SKM-1 treated with dmso at 0.1 percent for 144 hours (cell line): ENCODE measurements at regions not wholly inside any gene's neighbourhood (a gene's known extent, or its start where the extent isn't known, plus 50 kb on each side); places are given as distances from the start of the nearest gene placed in this dataset.
"Not testable (repeated sequence)": the region's sequence is repeated elsewhere in the genome, so short reads cannot be mapped to it uniquely, and the experiment has no call there.

Source experiments
- DNase-seq: peaks from one replicate; lab custom pipeline; 2025; ENCODE audit not compliant: unreplicated experiment; lab: John Stamatoyannopoulos, UW

DNA sequence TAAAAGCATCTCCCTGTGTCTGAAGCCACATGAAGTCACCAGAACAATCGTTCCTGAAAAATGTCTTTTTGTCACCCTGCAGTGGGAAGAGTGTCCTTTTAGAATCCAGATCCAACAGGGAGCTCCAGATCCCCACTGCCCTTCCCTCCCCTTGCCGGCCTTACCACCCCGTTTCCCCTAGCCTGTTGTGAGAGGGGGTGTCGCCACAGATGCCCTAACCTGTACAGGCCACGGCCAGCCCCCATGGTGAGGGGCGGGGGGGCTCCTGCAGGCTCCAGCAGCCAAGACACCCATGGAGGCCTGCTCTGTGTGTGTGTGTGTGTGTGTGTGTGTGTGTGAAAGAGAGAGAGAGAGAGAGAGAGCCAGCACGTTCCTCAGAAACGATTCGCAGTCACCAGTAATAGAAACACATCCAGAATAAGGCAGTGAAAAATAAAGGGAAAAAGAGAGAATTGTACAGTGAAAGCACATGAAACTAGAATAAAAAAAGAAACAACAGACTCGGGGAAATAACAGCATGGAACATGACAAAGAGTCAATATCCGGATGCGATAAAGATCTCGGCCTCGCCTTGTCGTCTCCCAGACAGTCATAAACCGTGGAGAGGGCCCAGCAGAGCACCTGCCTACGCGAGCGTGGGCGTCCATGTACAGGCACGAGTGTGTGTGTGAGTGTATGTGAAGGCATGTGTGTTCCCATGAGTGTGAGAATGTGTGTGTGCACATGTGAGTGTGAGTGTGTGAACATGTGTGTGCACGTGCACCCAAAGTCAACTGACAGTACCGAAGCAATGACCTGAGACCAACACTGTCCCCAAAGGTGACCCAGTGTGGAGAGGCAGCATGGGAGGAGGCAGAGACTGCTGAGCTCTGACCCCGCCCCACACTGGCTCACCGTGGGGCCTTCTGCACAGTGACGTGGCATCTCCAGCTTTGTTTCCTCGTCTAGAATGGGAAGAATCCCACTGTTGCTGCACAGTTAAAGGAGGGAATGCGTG, 303.8 kb downstream of the NPHP4 start:
- no peak for DNase-seq

DNA sequence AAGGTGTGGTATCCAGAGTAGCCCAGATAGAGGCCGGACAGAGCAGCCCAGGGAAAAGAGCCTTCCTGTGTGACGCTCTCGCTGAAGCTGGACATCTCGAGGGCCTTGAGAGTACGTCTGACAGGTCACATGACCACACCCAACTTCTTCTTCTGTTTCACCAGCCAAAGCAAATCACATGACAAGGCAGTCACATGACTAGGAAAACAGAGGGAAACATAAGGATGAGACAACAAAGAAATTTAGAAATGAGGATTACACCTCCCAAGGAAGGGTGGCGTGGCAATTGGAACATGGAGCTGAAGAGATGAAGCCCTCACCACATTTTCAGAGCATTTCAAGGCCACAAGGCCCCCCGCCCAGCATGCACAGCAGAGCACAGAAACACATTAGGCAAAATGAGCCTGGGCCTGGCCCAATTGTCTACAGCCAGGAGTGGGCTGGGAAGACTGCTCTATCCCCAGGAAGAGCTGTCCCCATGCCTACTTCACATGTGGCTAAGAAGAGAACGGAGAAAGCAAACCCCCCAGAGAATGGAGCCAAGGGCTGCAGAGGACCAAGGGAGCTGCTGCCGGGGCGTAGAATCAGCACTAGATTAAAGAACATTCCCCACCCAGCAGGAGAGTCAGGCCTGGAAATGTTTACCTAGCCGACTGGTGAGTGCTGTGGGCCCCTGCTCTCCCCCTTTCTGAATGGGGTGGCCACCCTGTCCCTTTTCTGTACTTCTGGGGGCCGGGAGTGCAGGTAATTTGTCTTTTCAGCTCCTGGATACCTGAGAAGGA, 305.1 kb downstream of the NPHP4 start:
- DNase-seq: no peak

DNA sequence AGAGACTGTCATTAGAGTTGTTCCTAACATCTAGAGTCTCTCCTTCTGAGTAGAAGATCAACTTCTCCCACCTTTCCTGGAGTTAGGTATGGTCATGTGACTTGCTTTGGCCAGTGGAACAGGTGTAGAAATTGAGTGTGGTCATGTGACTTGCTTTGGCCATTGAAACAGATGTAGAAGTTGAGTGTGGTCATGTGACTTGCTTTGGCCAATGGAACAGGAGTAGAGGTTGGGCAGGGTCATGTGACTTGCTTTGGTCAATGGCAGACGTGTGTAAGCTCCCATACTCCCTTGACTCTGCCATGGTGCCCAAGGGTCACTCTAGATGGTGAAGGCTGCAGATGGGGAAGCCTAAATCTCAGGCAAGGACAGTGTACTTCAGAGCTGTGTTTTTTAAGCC, 306.0 kb downstream of the NPHP4 start:
- DNase-seq: no peak

DNA sequence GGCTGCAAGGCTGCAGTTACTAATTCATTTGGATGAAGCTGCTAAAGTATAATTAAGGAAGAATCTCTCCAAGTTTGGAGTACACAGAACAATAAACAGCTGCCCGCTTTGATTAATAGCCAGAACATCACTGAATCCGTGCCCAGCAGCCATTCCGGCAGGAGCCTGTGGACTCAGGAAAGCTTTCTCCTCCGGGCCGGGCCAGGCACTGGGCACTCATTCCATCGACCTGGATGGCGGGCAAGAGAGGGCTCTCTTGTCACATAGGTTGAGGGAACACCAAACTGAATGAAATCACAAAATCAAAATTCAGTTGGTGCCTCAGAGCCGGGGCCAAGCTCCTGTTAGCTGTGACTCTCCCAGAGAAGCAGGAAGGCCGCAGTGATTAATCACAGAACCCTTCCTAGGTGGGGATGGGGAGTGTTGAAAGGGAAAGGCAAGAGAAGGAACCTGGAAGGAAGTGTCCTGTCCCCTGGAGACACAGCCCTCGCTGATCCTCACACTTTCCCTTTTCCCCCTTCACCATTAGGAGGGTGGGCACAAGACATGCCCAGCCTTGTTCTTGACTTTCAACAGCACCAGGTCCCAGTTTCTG, 306.7 kb downstream of the NPHP4 start:
- DNase-seq: no peak

DNA sequence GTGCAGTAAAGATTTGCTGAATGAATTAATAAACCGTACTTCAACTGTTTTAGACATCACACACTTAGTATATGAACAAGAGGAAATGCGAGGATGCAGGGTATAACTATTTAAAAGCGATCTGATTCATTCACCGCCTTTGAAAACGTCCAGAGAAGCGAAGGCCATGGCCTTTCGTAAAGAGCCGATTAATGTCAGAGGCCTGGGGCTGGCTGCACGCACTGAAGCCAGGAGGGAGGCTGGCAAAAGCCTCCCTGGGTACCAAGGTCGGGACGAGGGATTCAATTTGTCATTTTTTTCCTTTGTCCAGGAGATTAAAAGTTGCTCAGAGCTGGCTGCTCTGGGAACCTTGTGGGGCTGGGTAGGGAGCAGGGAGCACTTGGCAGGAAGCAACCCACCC, 307.4 kb downstream of the NPHP4 start:
- DNase-seq: no peak

DNA sequence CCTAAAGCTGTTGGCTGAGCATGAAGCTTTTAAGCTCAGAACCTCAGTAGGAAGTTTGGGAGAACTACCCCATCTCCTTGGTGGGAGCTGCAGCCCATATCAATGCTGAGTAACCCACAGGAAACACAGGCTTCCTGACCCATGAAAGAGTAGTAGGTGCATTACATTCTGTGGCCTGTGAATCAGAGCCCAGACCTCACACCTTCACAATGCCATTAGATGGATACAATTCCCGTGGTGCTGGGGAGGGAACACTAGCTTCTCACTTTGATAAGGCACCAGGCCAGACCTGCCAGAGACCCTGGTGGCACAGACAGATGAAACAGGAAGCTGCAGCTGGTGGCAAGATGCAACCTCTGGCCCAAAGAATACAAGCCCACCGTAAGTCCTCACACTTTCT, 308.8 kb downstream of the NPHP4 start:
- no peak for DNase-seq

DNA sequence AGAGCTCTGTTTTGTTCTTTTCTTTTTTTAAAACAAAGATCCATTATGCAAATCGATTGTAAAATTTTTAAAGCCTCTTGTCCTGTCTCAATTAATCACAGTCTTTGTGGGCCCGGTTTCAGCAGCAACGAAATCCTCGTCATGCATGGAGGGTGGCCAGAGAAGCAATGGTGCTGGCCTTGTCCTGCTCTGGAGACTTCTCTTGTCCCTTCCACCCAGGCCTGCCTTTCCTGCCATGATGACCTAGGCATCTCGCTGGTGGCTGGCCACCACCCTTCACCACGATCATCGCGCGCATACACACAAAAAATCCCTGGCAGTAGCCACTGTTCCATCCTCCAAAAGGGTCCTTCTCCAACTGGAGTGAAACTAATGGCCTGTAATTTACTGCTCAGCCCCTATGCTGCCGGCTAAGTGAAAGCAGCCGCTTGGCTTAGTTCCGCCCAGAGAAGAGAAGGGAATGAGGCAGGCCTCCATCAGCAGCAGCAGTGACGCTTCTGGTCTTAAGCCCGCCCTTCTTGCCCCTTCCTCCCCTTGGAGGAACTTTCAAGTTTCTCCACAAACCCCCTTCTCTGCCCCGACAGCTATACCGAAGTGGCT, 309.5 kb downstream of the NPHP4 start:
- no peak for DNase-seq

DNA sequence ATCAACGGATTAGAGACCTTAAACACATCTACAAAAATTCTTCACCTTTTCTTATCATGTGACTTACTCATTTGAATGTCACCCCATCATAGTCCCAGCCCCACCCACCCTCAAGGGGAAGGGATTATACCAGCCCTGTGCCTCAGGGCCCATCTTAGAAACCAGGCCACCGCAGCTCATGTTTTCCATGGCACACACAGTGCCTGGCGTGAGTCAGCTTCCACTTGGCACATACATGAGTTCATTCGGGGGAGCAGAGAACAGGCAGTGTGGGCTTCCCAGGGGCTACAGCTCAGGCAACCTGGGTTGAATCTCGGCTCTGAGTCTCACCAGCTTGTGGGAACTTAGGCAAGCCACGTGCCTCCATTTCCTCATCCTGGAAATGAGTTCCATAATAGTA, 310.6 kb downstream of the NPHP4 start:
- DNase-seq: no peak

DNA sequence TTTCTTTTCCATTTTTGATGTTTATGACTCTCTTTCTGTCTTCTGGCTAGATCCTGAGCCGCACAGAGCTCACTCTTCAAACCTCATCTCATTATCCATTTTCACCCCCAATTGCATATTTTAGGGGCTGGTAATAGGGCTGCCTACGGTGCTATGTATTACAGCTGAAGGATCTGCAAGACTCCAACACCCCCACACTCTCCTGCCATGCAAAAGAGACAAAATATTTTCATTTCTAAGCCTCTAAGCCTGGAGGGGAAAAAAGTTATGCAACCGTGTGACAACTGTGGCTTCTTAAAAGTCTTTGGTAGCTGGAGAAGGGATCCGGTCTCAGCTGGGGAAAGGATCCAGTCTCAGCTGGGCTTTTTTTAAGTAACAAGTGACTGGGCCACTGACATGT, 311.6 kb downstream of the NPHP4 start:
- DNase-seq: no peak

DNA sequence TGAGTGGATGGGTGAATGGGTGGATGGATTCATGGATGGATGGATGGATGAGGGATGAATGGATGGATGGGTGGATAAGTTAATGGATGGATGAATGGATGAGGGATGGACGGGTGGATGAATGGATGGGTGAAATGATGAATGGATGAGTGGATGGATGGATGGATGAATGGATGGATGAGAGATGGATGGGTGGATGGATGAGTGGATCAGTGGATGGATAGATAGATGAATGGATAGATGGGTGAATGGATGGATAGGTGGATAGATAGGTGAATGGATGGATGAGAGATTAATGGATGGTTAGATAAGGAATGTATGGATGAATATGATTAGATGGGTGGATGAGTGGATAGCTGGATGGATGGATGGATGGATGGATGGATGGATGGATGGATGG, 313.5 kb downstream of the NPHP4 start:
- DNase-seq: no peak

DNA sequence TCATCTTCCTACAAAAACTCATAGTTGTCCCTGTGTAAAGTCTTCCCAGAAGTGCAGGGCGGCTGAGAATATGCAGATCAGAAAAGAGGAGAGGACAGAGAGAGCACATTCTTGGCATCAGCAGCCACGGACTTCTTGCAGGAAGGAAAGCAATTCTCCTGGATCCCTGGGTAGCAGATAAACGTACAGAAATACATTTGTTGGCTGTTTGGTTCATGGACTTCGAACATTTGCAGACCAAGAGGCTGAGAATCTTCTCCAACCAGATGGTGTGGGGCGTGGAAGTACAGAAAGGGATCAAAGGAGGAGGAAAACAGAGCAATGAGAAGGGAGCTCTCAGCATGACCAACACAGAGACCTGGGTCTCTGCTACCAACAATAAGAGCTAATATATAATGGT, 319.9 kb downstream of the NPHP4 start:
- not testable (repeated sequence) for DNase-seq

DNA sequence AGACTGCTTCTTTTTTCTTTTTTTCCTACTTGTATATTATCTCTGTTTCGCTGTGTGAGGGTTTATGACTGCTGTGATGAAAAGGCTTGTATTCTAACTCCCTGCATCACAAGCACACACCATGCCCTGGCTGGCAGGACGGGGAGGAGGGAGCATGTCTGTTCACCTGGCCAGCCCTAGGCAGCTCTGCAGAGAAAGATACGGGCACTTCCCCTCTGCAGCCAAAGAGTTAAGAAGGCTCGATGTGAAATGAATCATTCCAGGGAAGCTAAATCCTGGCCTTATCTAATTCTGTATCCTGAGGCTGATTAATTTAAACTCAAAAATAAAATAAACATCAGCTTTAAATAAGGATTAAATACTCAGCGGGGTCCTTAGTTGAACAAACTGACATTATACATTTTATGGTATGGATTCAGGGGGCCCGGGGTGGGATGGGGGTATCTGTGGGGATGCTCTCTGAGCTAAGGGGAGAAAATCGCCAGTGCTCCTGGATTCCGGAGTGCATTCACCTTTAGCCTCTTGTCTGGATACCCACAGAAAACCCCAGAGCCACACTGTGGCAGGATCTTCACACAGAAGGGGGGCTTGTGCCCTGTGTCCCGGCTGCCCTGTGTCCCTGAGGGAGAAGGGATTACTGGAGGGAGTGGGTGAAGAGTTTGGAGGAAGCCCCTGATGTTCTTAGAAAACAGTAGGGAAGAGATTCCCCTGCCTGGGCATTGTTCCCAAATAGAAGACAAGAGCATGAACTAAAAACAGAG, 321.5 kb downstream of the NPHP4 start:
- no peak for DNase-seq

DNA sequence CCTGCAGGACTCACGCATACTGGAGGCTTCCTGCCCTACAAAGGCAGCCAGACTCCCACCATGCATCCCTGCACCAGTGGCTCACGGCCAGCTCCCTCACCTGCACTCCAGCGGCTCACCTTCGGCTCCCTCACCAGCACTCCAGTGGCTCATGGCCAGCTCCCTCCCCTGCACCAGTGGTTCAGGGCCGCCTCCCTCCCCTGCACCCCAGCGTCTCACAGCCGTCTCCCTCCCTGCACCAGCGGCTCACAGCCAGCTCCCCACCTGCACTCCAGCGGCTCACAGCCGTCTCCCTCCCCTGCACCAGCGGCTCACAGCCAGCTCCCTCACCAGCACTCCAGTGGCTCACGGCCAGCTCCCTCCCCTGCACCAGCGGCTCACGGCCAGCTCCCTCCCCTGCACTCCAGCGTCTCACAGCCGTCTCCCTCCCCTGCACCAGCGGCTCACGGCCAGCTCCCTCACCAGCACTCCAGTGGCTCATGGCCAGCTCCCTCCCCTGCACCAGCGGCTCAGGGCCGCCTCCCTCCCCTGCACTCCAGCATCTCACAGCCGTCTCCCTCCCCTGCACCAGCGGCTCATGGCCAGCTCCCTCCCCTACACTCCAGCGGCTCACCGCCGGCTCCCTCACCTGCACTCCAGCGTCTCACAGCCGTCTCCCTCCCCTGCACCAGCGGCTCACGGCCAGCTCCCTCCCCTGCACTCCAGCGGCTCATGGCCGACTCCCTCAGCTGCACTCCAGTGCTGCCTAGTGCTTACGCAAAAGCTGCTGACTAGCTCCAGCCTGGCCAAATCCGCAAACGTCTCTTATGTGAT, 324.5 kb downstream of the NPHP4 start:
- DNase-seq: no peak

DNA sequence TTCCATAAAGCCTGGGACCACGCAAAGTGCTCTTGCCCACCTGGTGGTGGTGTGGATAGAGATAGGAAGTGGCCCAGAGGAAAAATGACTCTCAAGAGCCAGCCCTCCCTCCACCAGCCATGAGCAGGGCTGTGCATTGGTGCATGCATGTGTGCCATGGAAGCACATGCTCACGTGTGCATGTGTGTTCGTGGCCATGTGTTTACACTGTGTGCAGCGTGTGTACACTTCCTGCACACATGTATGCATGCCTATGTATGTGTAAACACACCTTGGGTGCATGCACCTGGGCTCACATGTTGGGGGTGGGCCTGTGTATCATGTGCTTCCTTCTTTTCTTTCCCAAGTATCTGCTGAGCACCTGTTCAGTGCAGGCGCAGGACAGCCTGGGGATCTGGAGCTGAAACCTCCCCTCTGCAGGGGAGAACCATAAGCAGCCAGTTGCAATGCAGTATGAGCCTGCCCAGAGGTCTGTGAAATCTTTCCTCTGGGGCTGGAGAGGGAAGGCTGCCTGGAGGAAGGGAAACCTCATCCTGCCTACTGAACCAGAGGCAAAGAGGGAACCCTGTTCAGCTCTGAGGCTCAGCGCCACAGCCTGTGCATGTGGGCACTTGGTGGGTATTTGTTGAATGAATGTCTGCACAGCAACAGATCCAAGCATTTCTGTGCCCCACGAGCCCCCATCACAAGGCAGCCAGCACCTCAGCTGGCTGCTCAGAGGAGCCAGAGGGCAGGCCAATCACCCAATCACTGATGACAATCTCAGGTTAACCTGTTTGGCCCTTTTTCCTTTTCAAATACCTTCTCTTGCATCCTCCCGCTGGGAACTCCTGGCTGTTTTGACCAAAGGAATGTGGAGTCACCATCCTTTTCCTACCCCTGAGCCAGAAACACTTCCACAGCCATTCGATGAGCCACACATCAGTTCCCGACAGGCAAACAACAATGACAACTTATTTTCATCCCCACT, 327.0 kb downstream of the NPHP4 start:
- DNase-seq: no peak

DNA sequence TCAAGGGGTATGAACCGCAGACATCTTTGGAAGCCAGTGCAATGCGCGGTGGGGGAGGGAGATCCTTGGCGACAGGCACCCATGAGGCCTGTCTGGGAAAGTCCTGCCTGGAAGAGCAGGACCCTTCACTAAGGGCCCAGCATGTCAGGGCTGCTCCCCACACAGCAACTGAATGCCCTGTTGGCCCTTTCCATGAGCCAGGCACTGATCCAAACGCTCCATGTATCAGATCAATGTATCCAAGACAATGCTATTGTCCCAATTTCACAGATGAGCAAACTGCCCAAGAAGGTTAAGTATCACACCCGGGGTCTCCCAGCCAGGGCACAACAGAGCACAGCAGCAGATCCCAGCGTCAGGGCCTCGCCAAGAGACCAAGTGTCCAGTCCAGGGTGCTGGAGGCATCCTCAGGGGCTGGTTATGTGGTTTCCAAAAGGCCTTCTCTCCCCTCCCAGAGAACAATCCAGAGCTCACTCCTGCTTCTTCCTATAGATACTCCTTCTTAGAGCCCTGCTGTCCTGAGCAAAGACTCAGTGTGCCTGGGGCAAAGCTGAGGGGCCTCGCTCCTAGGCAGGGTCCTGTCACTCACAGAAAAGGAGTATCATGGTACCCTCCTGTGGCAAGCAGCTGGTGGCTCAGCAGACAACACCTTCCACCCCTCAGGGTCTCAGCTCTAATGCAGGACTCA, 328.0 kb downstream of the NPHP4 start:
- no peak for DNase-seq

DNA sequence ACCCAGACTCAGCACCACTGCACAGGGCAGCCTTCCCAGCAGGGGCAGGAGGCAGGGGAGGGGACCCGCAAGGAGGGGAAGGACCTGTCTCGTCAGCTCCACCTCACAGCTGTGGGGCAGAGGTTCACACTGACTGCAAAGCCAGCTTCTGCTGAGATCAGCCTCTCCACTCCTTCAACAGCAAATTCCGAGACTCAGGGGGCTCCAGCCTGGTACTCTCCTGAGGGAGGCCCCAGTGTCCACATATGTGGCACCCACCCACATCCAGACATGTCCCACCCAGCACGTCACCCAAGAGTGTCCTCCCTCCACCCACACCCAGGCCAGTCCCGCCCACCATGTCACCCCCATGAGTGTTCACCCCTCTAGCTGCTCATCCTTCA, 329.5 kb downstream of the NPHP4 start:
- no peak for DNase-seq

DNA sequence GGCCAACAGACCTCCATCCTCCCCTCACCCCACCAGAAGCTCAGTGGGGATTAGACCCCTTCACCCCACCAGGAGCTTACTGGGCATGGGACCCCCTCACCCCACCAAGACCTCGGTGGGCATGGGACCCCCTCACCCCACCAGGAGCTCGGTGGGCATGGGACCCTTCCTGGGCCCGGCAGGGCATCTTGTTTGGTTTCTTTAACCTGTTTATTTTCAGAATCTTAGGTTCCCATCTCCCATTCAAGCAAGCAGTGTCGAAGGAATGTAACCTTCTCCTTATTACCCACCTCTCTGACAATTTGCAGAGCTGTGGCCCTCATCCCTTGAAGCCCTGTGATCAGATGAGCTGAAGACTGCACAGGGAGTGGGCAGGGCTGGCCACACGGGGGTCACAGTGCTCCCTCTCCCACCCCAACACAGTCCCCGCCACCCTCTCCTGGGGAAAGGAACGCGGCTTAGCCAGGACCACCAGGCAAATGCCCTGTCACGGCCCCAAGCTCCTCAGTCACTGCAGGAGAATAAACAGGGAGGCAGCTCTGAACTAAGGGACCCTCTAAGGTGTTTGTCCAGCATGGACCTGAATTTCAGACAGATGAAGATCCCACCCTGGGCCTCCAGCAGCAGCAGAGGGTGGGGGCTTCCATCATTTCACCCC, 330.0 kb downstream of the NPHP4 start:
- no peak for DNase-seq
